Gastroesophageal sphincter (tissue), 4 donors: ENCODE measurements at regions not wholly inside any gene's neighbourhood (a gene's known extent, or its start where the extent isn't known, plus 50 kb on each side); places are given as distances from the start of the nearest gene placed in this dataset.

ENCODE experiments used
- ATAC-seq: fragments of 150-250 bp; one replicate; pipeline ENCODE4 v1.9.1; 2016; ENCODE audit warnings: mild to moderate bottlenecking, moderate library complexity
- H3K27ac ChIP-seq, 4 donors: fragments of 200-600 bp; sonication (generic) in 3 of 4; 1 replicate in 3 of 4; 2 replicates in 1 of 4; pipeline ENCODE4 v1.5.1; 2016 to 2019
- H3K27me3 ChIP-seq: fragments of 200-600 bp; sonication (generic); one replicate; pipeline ENCODE4 v1.5.1; 2019
- H3K36me3 ChIP-seq, 2 donors: fragments of 200-600 bp; sonication (generic); one replicate each; pipeline ENCODE4 v1.5.1; 2019; ENCODE audit warnings: control low read depth in 1 of 2
- H3K4me1 ChIP-seq, 3 donors: fragments of 200-600 bp; sonication (generic); 1 replicate in 2 of 3; 2 replicates in 1 of 3; pipeline ENCODE4 v1.5.1; 2016 to 2019; ENCODE audit warnings: control low read depth in 2 of 3
- H3K4me3 ChIP-seq, 2 donors: fragments of 200-600 bp; sonication (generic); one replicate each; pipeline ENCODE4 v1.5.1; 2019; ENCODE audit warnings: mild to moderate bottlenecking in 1 of 2, moderate library complexity in 1 of 2
- H3K9me3 ChIP-seq, 3 donors: fragments of 200-600 bp; sonication (generic); one replicate each; pipeline ENCODE4 v1.5.1; 2017 to 2019; ENCODE audit warnings: control low read depth in 2 of 3
- CTCF ChIP-seq, 4 experiments: fragments of 200-600 bp in 2 of 4; fragments of 450-650 bp in 2 of 4; sonication (generic) in 1 of 4; IDR thresholded peaks; one replicate each; pipeline ENCODE4 v1.5.1; 2017 to 2019; ENCODE audit warnings: antibody characterized with exemption in 4 of 4, mild to moderate bottlenecking in 2 of 4, moderate library complexity in 2 of 4
- EP300 ChIP-seq: sonication (generic); formaldehyde crosslinking; IDR thresholded peaks from one replicate; pipeline ENCODE4 v1.6.1; 2017; ENCODE audit warnings: antibody characterized with exemption, mild to moderate bottlenecking
- POLR2A ChIP-seq, 2 donors: fragments of 450-650 bp; IDR thresholded peaks; one replicate each; pipeline ENCODE4 v1.6.1; 2017; ENCODE audit warnings: antibody characterized with exemption in 2 of 2, mild to moderate bottlenecking in 2 of 2, moderate library complexity in 1 of 2
- POLR2AphosphoS5 ChIP-seq: sonication (generic); formaldehyde crosslinking; IDR thresholded peaks from one replicate; pipeline ENCODE4 v1.6.1; 2017; ENCODE audit warnings: antibody characterized with exemption
- WGBS, 2 donors: methylation state at CpG; one replicate each; pipeline ENCODE4 v1.1.5; 2018; ENCODE audit warnings: low coverage in 1 of 2; 5-methylcytosine and 5-hydroxymethylcytosine counted together

GRCh38 chr13:50101590-50101989, 86.3 kb downstream of the KCNRG start:
- Histone ChIP-seq H3K36me3 (peaks cover 0 to 6% of the 10 kb centered on the region in 2 donors), H3K4me1 (peaks cover 0 to 7% (median 0%) of the 10 kb centered on the region in 3 donors), H3K27ac (no peak overlapping the region), H3K27me3 (no peaks in the 10 kb centered on the region), H3K9me3 (peaks cover 0 to 6% (median 0%) of the 10 kb centered on the region in 3 donors), H3K4me3 (no peak overlapping the region)
- ATAC-seq = no peak
- TF ChIP-seq POLR2A (IDR thresholded peaks at IDR 0.05) (no peak), POLR2AphosphoS5 (no peak), CTCF (IDR thresholded peaks at IDR 0.05) (no peak), EP300 (no peak)

- H3K27me3 ChIP-seq = no peaks in the 10 kb centered on the region
- H3K27ac ChIP-seq = no peak overlapping the region
- peaks cover 0 to 19% (median 3%) of the 10 kb centered on the region in 3 donors for H3K4me1 ChIP-seq
- ATAC-seq = no peak
- TF ChIP-seq POLR2A (IDR thresholded peaks at IDR 0.05) = no peak
- TF ChIP-seq EP300 = no peak
- TF ChIP-seq CTCF (IDR thresholded peaks at IDR 0.05) = no peak
- no peak for TF ChIP-seq POLR2AphosphoS5
- no peak overlapping the region for H3K4me3 ChIP-seq
- H3K36me3 ChIP-seq = peaks cover 0 to under 1% of the 10 kb centered on the region in 2 donors
- no peaks in the 10 kb centered on the region for H3K9me3 ChIP-seq
- WGBS, 2 donors = 89 to 100% methylated on average over 1 of the region's 1 CpG
These were observed 89.2 kb downstream of the KCNRG start for GRCh38 chr13:50104493-50104892.

- no peaks in the 10 kb centered on the region for H3K27me3 ChIP-seq
- H3K36me3 ChIP-seq = no peaks in the 10 kb centered on the region
- no peak for ATAC-seq
- no peaks in the 10 kb centered on the region for H3K9me3 ChIP-seq
- H3K4me3 ChIP-seq = no peak overlapping the region
- H3K27ac ChIP-seq = no peak overlapping the region
- peaks cover 0 to 19% (median 3%) of the 10 kb centered on the region in 3 donors for H3K4me1 ChIP-seq
- no peak for TF ChIP-seq CTCF (IDR thresholded peaks at IDR 0.05)
- TF ChIP-seq EP300 = no peak
- 64 to 100% methylated on average over 1 of the region's 1 CpG for WGBS, 2 donors
These were observed 91.3 kb downstream of the KCNRG start for GRCh38 chr13:50106559-50106958.

GRCh38 chr13:50107205-50107604, 92.0 kb downstream of the KCNRG start:
- no peak for ATAC-seq
- Histone ChIP-seq H3K4me1 (peaks cover 0 to 19% (median 3%) of the 10 kb centered on the region in 3 donors), H3K9me3 (no peaks in the 10 kb centered on the region), H3K4me3 (no peak overlapping the region), H3K27me3 (no peaks in the 10 kb centered on the region), H3K27ac (no peak overlapping the region), H3K36me3 (no peaks in the 10 kb centered on the region)
- TF ChIP-seq EP300 (no peak), CTCF (IDR thresholded peaks at IDR 0.05) (no peak), POLR2AphosphoS5 (no peak), POLR2A (IDR thresholded peaks at IDR 0.05) (no peak)
- 22 to 56% methylated on average over 1 of the region's 1 CpG for WGBS, 2 donors

GRCh38 chr13:50114961-50115360, 99.7 kb downstream of the KCNRG start:
- WGBS, 2 donors = 78 to 86% methylated on average over 2 of the region's 2 CpGs

More at GRCh38 chr13:50114961-50115360, 99.7 kb downstream of the KCNRG start:
- ATAC-seq = no peak
- no peaks in the 10 kb centered on the region for H3K36me3 ChIP-seq
- H3K9me3 ChIP-seq = no peaks in the 10 kb centered on the region
- H3K27ac ChIP-seq = no peak overlapping the region
- TF ChIP-seq POLR2A (IDR thresholded peaks at IDR 0.05) = no peak
- TF ChIP-seq CTCF (IDR thresholded peaks at IDR 0.05) = no peak
- no peak for TF ChIP-seq POLR2AphosphoS5
- TF ChIP-seq EP300 = no peak
- H3K27me3 ChIP-seq = no peaks in the 10 kb centered on the region
- H3K4me3 ChIP-seq = no peak overlapping the region
- peaks cover 0 to 38% (median 4%) of the 10 kb centered on the region in 3 donors for H3K4me1 ChIP-seq
